Caco-2 (cell line): ENCODE measurements at regions not wholly inside any gene's neighbourhood (a gene's known extent, or its start where the extent isn't known, plus 50 kb on each side); places are given as distances from the start of the nearest gene placed in this dataset.

Source experiments
- BruUV-seq: library from RNA; stranded (reverse); fragments of 400-500 nt; replicated peaks from 2 replicates; lab custom pipeline; 2021; lab: Mats Ljungman, UMichigan
- CTCF ChIA-PET: fragments of 300-600 bp; sonication (Branson Sonifier 250); formaldehyde crosslinking; loops from one replicate; lab custom pipeline; 2022; ENCODE audit warnings: antibody characterized with exemption; lab: Charles Lee
- POLR2A ChIA-PET: fragments of 300-600 bp; sonication (Branson Sonifier 250); formaldehyde crosslinking; loops from one replicate; lab custom pipeline; 2022; ENCODE audit warnings: antibody characterized with exemption; lab: Charles Lee
- DNase-seq, 2 experiments: peaks; one replicate each; pipeline versions ENCODE4 v3.0.0 to v3.0.0-alpha.2; 2020 to 2022
- H3K27me3 ChIP-seq: replicated peaks from 2 replicates; pipeline ENCODE4 v1.6.0; 2011; ENCODE audit warnings: low read length; ENCODE audit not compliant: control insufficient read depth, insufficient read depth
- H3K36me3 ChIP-seq: 2 replicates; pipeline ENCODE4 v1.5.1; 2011; ENCODE audit warnings: low read length; ENCODE audit not compliant: control insufficient read depth, insufficient read depth
- H3K4me1 ChIP-seq: fragments of 250-450 bp; sonication (Bioruptor Pico); 2 replicates; pipeline ENCODE4 v1.5.1; 2020; ENCODE audit warnings: mild to moderate bottlenecking
- H3K4me3 ChIP-seq: 2 replicates; pipeline ENCODE4 v1.5.1; 2011; ENCODE audit warnings: low read depth, mild to moderate bottlenecking, control low read depth, low read length
- H3K9me3 ChIP-seq: fragments of 250-450 bp; sonication (Bioruptor Pico); 2 replicates; pipeline ENCODE4 v1.5.1; 2020; ENCODE audit warnings: mild to moderate bottlenecking, moderate library complexity
- H3K27ac Mint-ChIP-seq: one replicate; pipeline ENCODE4 v1.8.0; 2022; ENCODE audit warnings: mixed read lengths; ENCODE audit not compliant: unreplicated experiment
- H3K27me3 Mint-ChIP-seq: one replicate; pipeline ENCODE4 v1.8.0; 2022; ENCODE audit warnings: mixed read lengths; ENCODE audit not compliant: insufficient read depth, unreplicated experiment
- H3K36me3 Mint-ChIP-seq: one replicate; pipeline ENCODE4 v1.8.0; 2022; ENCODE audit warnings: mild to moderate bottlenecking, mixed read lengths; ENCODE audit not compliant: insufficient read depth, unreplicated experiment
- H3K4me1 Mint-ChIP-seq: one replicate; pipeline ENCODE4 v1.8.0; 2022; ENCODE audit warnings: low read depth, mixed read lengths; ENCODE audit not compliant: unreplicated experiment
- H3K4me3 Mint-ChIP-seq: one replicate; pipeline ENCODE4 v1.8.0; 2022; ENCODE audit warnings: mild to moderate bottlenecking, moderate library complexity, mixed read lengths; ENCODE audit not compliant: unreplicated experiment
- H3K9me3 Mint-ChIP-seq: one replicate; pipeline ENCODE4 v1.8.0; 2022; ENCODE audit warnings: mixed read lengths; ENCODE audit not compliant: unreplicated experiment
- intact Hi-C: fragments of 100-400 bp; cut with micrococcal nuclease; formaldehyde crosslinking; loops from one replicate; pipeline ENCODE4 v1.10.0; 2022; ENCODE audit not compliant: unreplicated experiment
- TF ChIP-seq, protein P1 (sequence below), 2 experiments: fragments of 200-600 bp in 1 of 2; IDR thresholded peaks; 1 replicate in 1 of 2; 2 replicates in 1 of 2; pipeline versions ENCODE4 v1.5.1 to v1.8.0; 2011 to 2022; ENCODE audit warnings: antibody characterized with exemption in 1 of 2, control low read depth in 1 of 2, inconsistent platforms in 1 of 2, low read depth in 1 of 2, low read length in 1 of 2, mild to moderate bottlenecking in 1 of 2, moderate library complexity in 1 of 2; ENCODE audit not compliant: insufficient read depth in 1 of 2, severe bottlenecking in 1 of 2, unreplicated experiment in 1 of 2

- no peak overlapping the region for H3K4me3 Mint-ChIP-seq
- H3K4me1 Mint-ChIP-seq, result no peaks in the 10 kb centered on the region
- Histone ChIP-seq H3K36me3 (no peaks in the 10 kb centered on the region), H3K9me3 (no peaks in the 10 kb centered on the region), H3K4me1 (no peaks in the 10 kb centered on the region), H3K27me3 (no peaks in the 10 kb centered on the region), H3K4me3 (no peak overlapping the region)
- ChIA-PET CTCF (no interaction called here), POLR2A (no interaction called here)
- H3K9me3 Mint-ChIP-seq, result no peaks in the 10 kb centered on the region
- no peak overlapping the region for H3K27ac Mint-ChIP-seq
- H3K36me3 Mint-ChIP-seq, result no peaks in the 10 kb centered on the region
- TF ChIP-seq, protein P1, sequence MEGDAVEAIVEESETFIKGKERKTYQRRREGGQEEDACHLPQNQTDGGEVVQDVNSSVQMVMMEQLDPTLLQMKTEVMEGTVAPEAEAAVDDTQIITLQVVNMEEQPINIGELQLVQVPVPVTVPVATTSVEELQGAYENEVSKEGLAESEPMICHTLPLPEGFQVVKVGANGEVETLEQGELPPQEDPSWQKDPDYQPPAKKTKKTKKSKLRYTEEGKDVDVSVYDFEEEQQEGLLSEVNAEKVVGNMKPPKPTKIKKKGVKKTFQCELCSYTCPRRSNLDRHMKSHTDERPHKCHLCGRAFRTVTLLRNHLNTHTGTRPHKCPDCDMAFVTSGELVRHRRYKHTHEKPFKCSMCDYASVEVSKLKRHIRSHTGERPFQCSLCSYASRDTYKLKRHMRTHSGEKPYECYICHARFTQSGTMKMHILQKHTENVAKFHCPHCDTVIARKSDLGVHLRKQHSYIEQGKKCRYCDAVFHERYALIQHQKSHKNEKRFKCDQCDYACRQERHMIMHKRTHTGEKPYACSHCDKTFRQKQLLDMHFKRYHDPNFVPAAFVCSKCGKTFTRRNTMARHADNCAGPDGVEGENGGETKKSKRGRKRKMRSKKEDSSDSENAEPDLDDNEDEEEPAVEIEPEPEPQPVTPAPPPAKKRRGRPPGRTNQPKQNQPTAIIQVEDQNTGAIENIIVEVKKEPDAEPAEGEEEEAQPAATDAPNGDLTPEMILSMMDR (IDR thresholded peaks at IDR 0.05; ENCODE audit: insufficient read depth in 1 of 2, low read depth in 1 of 2, low read length in 1 of 2, severe bottlenecking in 1 of 2, unreplicated experiment in 1 of 2), result peak; percentile 29 to 33
- intact Hi-C loops, result no loop called here
- no peaks in the 10 kb centered on the region for H3K27me3 Mint-ChIP-seq
- BruUV-seq, result no TSS peak
- DNase-seq, result peak in 1 of 2 experiments; percentile 4
These were observed 524.3 kb downstream of the PSAT1 start for GRCh38 chr9:78821126-78821822.

- DNase-seq, result no peak
- no peaks in the 10 kb centered on the region for H3K27me3 ChIP-seq
- H3K4me3 Mint-ChIP-seq, result no peak overlapping the region
- no TSS peak for BruUV-seq
- no peaks in the 10 kb centered on the region for H3K9me3 Mint-ChIP-seq
- no peaks in the 10 kb centered on the region for H3K27me3 Mint-ChIP-seq
- no peaks in the 10 kb centered on the region for H3K4me1 Mint-ChIP-seq
- TF ChIP-seq, protein P1 (IDR thresholded peaks at IDR 0.05; ENCODE audit: insufficient read depth in 1 of 2, low read depth in 1 of 2, low read length in 1 of 2, severe bottlenecking in 1 of 2, unreplicated experiment in 1 of 2), result no peak
- H3K36me3 Mint-ChIP-seq, result no peaks in the 10 kb centered on the region
- H3K9me3 ChIP-seq, result no peaks in the 10 kb centered on the region
- ChIA-PET CTCF (no interaction called here), POLR2A (no interaction called here)
- intact Hi-C loops, result no loop called here
- H3K36me3 ChIP-seq, result no peaks in the 10 kb centered on the region
- H3K27ac Mint-ChIP-seq, result no peak overlapping the region
- H3K4me3 ChIP-seq, result no peak overlapping the region
- H3K4me1 ChIP-seq, result no peaks in the 10 kb centered on the region
These were observed 529.6 kb downstream of the PSAT1 start for GRCh38 chr9:78826527-78826926.

GRCh38 chr9:78828521-78828920, 531.6 kb downstream of the PSAT1 start:
- Histone ChIP-seq H3K4me3 (no peak overlapping the region), H3K4me1 (no peaks in the 10 kb centered on the region), H3K36me3 (no peaks in the 10 kb centered on the region), H3K9me3 (no peaks in the 10 kb centered on the region), H3K27me3 (no peaks in the 10 kb centered on the region)
- no TSS peak for BruUV-seq
- TF ChIP-seq, protein P1 (IDR thresholded peaks at IDR 0.05; ENCODE audit: insufficient read depth in 1 of 2, low read depth in 1 of 2, low read length in 1 of 2, severe bottlenecking in 1 of 2, unreplicated experiment in 1 of 2), result no peak
- Mint-ChIP-seq H3K27ac (no peak overlapping the region), H3K4me3 (no peak overlapping the region), H3K36me3 (no peaks in the 10 kb centered on the region), H3K27me3 (no peaks in the 10 kb centered on the region), H3K9me3 (no peaks in the 10 kb centered on the region), H3K4me1 (no peaks in the 10 kb centered on the region)
- ChIA-PET POLR2A (no interaction called here), CTCF (no interaction called here)
- DNase-seq, result no peak
- intact Hi-C loops, result no loop called here
